ENCODE measurements at regions not wholly inside any gene's neighbourhood (a gene's known extent, or its start where the extent isn't known, plus 50 kb on each side); places are given as distances from the start of the nearest gene placed in this dataset.

- POLR2A ChIA-PET, result no interaction called here
- Mint-ChIP-seq H3K36me3 (peaks cover 11% of the 10 kb centered on the region), H3K27me3 (ENCODE audit: low read depth) (no peaks in the 10 kb centered on the region), H3K4me1 (0 out of 2 replicates have a peak, but pooled peaks cover 4% of the 10 kb centered on the region), H3K4me3 (no peak overlapping the region), H3K9me3 (peaks cover 17% of the 10 kb centered on the region), H3K27ac (no peak overlapping the region)
- TF ChIP-seq CREM (CRISPR knock-in tag; IDR thresholded peaks at IDR 0.05), result no peak
- no peak for ATAC-seq
- DNase-seq (ENCODE audit: low spot score), result no peak
- CTCF ChIA-PET, result no interaction called here
These were observed 1421.0 kb upstream of the FLRT2 start for GRCh38 chr14:84108746-84109457.

DNA sequence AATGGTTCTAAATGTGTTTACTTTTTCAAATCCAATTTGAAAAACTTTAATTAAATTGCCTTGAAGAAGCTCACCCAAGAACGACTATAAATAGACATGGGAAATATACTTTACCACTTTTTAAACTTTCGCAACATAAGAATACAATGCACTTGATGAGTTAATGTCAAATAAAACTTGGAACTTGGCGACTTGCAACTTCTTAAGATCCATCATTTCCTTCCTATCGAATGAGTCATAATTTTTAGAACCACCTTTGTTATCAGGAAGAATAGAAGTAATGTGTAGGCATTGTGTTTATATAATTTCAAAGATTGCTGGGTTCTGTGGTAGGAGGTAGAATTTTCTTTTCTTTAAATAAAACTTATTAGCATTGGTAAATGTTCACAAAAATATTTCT is 1417.4 kb upstream of the FLRT2 start:
- H3K36me3 Mint-ChIP-seq, result no peaks in the 10 kb centered on the region
- no peak overlapping the region for H3K27ac Mint-ChIP-seq
- H3K9me3 Mint-ChIP-seq, result peaks cover 10% of the 10 kb centered on the region
- ChIA-PET CTCF (no interaction called here), POLR2A (no interaction called here)
- H3K4me3 Mint-ChIP-seq, result no peak overlapping the region
- H3K27me3 Mint-ChIP-seq (ENCODE audit: low read depth), result no peaks in the 10 kb centered on the region
- H3K4me1 Mint-ChIP-seq, result 0 out of 2 replicates have a peak, but pooled peaks cover 4% of the 10 kb centered on the region
- DNase-seq (ENCODE audit: low spot score) (no peak), ATAC-seq (no peak)
- TF ChIP-seq TP53 (CRISPR knock-in tag; IDR thresholded peaks at IDR 0.05) (no peak), NFE2L1 (CRISPR knock-in tag; IDR thresholded peaks at IDR 0.05) (no peak), SP1 (CRISPR knock-in tag; conservative IDR thresholded peaks at IDR 0.05) (no peak), ZSCAN18 (CRISPR knock-in tag; IDR thresholded peaks at IDR 0.05) (no peak), ZNF317 (CRISPR knock-in tag; IDR thresholded peaks at IDR 0.05; ENCODE audit: borderline replicate concordance, low read depth) (no peak), CBFB (CRISPR knock-in tag; IDR thresholded peaks at IDR 0.05; ENCODE audit: low read depth) (no peak), SMAD3 (CRISPR knock-in tag; IDR thresholded peaks at IDR 0.05; ENCODE audit: borderline replicate concordance) (no peak), IRF2 (CRISPR knock-in tag; IDR thresholded peaks at IDR 0.05; ENCODE audit: borderline replicate concordance, low read depth) (no peak), NFATC4 (CRISPR knock-in tag; IDR thresholded peaks at IDR 0.05) (no peak), JUN (CRISPR knock-in tag; IDR thresholded peaks at IDR 0.05) (no peak)

GRCh38 chr14:84125676-84126075 is 1404.3 kb upstream of the FLRT2 start:
- H3K9me3 Mint-ChIP-seq, result no peaks in the 10 kb centered on the region
- H3K4me3 Mint-ChIP-seq, result no peak overlapping the region
- H3K4me1 Mint-ChIP-seq, result no peaks in the 10 kb centered on the region
- ATAC-seq, result no peak
- POLR2A ChIA-PET, result no interaction called here
- H3K27me3 Mint-ChIP-seq (ENCODE audit: low read depth), result no peaks in the 10 kb centered on the region
- H3K36me3 Mint-ChIP-seq, result no peaks in the 10 kb centered on the region
- CTCF ChIA-PET, result no interaction called here
- TF ChIP-seq JUN (CRISPR knock-in tag; IDR thresholded peaks at IDR 0.05) (no peak), HMGA2 (CRISPR knock-in tag; IDR thresholded peaks at IDR 0.05) (no peak), SOX15 (CRISPR knock-in tag; IDR thresholded peaks at IDR 0.05) (no peak), TCF7 (CRISPR knock-in tag; IDR thresholded peaks at IDR 0.05; ENCODE audit: low read depth) (no peak), TEAD4 (CRISPR knock-in tag; IDR thresholded peaks at IDR 0.05) (no peak), PRRX2 (CRISPR knock-in tag; IDR thresholded peaks at IDR 0.05) (no peak), IRF2 (CRISPR knock-in tag; IDR thresholded peaks at IDR 0.05; ENCODE audit: borderline replicate concordance, low read depth) (no peak), MAX (CRISPR knock-in tag; IDR thresholded peaks at IDR 0.05) (no peak), ZNF121 (CRISPR knock-in tag; IDR thresholded peaks at IDR 0.05) (no peak), ZNF219 (CRISPR knock-in tag; IDR thresholded peaks at IDR 0.05; ENCODE audit: borderline replicate concordance) (no peak), ETV6 (CRISPR knock-in tag; IDR thresholded peaks at IDR 0.05) (no peak), ZNF416 (CRISPR knock-in tag; IDR thresholded peaks at IDR 0.05) (no peak), ZNF532 (CRISPR knock-in tag; IDR thresholded peaks at IDR 0.05; ENCODE audit: borderline replicate concordance) (no peak)
- TF ChIP-seq, protein P1, sequence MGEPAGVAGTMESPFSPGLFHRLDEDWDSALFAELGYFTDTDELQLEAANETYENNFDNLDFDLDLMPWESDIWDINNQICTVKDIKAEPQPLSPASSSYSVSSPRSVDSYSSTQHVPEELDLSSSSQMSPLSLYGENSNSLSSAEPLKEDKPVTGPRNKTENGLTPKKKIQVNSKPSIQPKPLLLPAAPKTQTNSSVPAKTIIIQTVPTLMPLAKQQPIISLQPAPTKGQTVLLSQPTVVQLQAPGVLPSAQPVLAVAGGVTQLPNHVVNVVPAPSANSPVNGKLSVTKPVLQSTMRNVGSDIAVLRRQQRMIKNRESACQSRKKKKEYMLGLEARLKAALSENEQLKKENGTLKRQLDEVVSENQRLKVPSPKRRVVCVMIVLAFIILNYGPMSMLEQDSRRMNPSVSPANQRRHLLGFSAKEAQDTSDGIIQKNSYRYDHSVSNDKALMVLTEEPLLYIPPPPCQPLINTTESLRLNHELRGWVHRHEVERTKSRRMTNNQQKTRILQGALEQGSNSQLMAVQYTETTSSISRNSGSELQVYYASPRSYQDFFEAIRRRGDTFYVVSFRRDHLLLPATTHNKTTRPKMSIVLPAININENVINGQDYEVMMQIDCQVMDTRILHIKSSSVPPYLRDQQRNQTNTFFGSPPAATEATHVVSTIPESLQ (CRISPR knock-in tag; IDR thresholded peaks at IDR 0.05), result no peak
- TF ChIP-seq, protein P2, sequence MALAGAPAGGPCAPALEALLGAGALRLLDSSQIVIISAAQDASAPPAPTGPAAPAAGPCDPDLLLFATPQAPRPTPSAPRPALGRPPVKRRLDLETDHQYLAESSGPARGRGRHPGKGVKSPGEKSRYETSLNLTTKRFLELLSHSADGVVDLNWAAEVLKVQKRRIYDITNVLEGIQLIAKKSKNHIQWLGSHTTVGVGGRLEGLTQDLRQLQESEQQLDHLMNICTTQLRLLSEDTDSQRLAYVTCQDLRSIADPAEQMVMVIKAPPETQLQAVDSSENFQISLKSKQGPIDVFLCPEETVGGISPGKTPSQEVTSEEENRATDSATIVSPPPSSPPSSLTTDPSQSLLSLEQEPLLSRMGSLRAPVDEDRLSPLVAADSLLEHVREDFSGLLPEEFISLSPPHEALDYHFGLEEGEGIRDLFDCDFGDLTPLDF (CRISPR knock-in tag; IDR thresholded peaks at IDR 0.05), result no peak
- no peak overlapping the region for H3K27ac Mint-ChIP-seq
- no peak for DNase-seq (ENCODE audit: low spot score)

All from WTC11 (cell line).